ENCODE measurements at regions not wholly inside any gene's neighbourhood (a gene's known extent, or its start where the extent isn't known, plus 50 kb on each side); places are given as distances from the start of the nearest gene placed in this dataset.

DNA sequence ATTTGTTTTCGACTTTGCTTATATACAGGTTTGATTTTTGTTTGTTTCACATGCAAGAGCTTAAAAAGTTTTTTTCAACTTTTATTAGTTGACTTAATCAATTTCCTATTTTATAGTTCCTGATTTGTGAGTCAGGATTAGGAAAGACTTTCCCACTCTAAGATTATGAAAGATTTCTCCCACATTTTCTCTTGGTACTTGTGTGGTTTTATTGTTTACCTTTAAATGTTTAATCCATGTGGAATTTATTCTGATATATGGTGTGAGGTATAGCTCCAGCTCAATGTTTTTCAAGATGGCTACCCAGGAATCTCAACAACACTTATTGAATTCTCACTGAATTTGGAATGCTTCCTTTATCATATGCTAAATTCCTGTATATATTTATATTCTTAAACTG lies 117.8 kb upstream of the LGALSL start:
- no peak for DNase-seq (ENCODE audit: low read depth in 1 of 2, low spot score in 1 of 2)

DNA sequence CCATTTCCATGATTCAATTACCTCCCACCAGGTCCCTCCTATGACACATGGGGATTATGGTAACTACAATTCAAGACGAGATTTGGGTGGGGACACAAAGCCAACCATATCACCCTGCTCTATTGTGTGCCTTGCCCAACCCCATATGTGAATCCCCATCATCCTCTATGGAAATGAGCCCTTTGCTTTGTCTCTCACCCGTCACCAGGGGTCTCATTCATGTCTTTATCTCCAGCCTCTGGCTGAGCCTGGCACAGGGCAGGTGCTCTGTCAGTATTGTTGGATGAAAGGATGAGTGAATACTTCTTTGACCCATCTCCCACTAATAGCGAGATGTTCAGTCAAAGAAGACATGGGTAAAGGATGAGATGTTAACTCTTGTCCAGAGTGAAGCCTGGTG lies 116.6 kb upstream of the LGALSL start:
- no peak for DNase-seq (ENCODE audit: low read depth in 1 of 2, low spot score in 1 of 2)

DNA sequence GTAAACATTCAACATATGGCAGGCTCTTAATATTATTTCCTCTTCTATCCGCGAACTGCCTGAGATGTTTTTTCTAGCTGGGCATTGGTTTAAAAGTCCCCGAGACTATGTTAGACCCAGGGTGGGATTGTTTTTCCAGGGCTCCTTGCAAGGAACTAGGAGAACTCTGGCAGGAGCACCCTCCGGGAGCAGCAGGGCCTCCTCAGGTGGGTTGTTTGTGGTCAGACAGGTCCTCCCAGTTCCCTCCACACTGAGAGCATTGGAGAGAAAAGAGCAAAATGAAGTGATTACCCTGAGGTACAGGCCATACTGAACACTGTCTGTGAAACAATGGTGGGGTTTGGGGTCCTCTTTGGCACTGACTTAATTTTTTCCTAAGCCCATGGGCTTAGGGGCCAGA lies 115.9 kb upstream of the LGALSL start:
- no peak for DNase-seq (ENCODE audit: low read depth in 1 of 2, low spot score in 1 of 2)

DNA sequence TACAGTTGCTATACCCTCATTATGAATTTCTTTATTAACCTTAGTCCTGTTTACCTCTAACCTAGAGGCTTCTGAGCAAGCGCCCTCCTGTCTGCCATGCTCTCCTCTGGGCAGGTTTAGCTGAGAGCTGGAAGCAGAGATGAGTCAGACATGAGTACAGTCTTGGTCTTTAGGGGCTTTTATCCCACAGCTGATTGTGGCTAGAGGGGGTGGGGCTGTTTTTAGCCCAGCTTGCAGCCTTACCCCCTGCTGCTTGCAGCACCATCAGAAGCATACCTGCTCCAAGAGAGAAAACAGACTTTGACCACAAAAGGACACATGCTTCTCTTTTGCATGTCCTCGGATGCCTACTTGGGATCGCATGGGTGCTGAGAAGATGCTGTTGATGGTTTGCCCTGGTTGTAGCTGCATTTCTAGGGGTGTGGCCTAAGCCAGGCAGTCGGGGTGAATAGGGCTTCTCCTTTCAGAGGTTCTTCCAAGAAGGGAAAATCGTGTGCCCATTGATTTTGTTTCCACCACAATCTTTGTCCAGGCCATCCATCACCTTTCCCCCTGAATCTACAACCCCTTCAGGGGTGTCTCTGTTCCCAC lies 115.0 kb upstream of the LGALSL start:
- DNase-seq (ENCODE audit: low read depth in 1 of 2, low spot score in 1 of 2), result no peak

DNA sequence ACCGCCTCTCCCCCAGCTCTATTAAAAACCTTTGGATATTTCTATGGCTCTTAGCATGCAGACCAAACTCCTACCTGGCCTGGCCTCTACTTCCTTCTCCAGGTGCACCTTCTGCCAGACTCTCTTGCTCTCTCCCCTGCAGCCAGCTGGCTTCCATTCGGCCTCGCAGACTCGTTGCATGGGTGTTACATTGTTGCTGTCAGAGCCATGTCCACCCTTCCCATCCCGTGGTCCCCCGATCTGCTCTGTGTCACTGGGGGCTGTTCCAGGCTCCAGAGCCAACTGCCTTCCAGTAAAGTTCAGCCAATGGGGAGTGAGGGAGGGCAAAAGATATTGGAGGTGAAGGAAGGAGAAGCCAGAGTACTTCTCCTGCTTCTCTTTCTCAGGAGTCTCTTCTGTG lies 112.5 kb upstream of the LGALSL start:
- DNase-seq (ENCODE audit: low read depth in 1 of 2, low spot score in 1 of 2), result no peak

DNA sequence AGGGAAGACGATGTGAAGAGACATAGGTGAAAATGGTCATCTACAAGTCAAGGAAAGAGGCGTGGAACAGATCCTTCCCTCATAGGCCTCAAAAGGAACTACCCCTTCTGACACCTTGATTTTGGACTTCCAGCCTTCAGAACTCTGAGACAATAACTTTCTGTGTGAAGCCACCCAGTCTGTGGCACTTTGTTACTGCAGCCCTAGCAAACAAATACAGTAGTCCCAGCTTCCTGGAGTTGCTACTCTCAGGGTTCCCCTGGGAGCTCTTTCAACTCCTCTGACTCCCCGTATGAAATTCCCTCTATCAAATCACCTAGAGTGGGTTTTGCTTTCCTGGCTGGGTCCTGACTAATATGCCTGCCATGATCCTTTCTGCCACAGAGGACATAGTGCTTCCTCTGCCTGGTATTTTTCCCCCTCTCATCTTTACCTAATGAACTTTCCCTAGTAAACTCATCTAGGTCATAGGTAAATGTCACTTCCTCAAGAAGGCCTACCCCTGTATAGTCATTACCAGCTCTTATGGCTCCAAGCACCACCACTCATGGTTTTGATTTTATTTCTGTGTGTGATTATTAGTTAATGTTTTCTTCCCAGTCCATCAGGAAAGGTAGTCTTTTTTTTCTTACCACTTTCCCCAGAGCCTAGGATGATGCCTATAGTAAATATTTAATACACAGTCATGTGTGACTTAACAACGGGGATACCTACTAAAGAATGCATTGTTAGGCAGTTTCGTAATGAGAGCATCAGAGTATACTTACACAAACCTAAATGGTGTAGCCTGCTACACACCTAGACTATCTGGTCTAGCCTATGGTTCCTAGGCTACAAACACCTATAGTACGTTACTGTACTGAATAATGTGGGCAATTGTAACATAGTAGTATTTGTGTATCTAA lies 111.5 kb upstream of the LGALSL start:
- no peak for DNase-seq (ENCODE audit: low read depth in 1 of 2, low spot score in 1 of 2)

DNA sequence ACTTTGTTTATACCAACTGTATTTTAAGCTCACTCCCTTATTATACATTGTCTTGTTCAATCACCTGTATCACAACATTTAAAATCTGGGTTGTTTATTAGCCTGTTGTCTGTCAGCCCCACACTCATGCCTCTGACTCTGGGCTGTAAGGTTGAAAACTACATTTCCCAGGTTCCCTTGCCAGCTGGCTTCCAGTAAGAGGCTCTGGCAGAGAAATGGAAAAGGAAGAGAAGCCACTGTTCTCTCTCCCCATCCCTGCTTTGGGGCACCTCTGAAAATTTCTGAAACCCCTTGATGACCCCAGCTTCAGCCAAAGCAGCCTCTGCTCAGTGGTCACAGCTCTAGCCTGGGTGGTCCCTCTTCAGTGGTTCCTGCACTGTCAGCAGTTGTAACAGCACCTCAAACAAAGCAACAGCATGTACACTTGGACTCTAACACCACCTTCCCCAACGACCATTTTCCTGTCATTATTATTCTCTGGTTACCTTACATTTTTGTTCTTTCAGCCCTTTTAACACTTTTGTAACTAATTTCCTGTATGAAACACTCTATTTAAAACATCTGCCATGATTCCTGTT lies 108.9 kb upstream of the LGALSL start:
- no peak for DNase-seq (ENCODE audit: low read depth in 1 of 2, low spot score in 1 of 2)

DNA sequence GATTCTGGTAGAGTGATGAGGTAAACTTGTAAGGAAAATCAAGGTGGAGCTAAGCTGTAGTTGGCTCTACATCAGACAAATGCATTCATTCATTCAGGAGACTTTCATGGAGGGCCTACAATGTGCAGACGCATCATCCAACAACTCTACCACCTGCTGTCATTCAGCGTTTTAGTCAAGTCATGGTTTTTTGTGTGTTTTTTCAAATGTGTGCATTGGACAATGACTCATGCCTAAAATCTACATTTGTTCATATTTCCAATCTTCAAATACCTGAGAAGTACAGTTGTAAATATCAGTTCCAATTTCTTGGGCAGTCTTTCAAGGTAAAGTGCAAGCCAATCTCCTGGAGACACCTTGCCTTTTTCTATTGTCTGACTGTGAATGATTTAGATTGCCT lies 108.0 kb upstream of the LGALSL start:
- DNase-seq (ENCODE audit: low read depth in 1 of 2, low spot score in 1 of 2), result no peak

DNA sequence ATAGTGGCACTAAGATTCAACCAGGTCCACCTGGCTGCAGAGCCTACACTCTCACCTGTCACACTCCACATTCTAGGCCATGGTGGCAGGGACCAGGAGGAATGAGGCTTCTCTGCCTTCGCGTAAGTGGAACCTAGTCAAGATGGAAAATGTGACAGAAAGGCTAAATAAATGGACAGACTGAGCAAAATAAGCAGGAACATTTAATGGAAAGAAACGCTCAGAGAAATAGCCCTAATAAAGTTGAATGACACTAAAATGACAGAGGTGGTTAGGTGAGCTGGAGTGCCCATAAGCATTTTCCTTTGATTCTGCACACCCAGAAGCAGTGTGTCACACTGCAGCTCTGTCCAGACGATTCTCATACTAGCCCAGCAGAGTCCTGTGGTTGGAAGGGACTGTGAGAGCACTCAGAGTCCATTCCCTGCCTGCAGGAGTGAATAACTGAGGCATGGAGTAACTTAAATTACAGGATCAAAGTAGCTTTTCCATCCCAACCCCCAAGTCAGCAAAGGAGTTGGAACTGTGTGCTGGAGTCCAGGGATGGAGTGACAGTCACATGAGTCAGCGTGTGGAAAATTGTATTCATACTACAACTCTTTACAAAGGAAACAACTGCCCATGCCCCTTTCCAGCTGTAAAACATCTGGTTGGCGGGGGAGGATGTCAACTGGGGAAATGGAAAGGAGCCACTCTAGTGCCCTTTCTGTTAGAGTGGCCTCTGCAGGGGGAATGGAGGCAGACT lies 105.4 kb upstream of the LGALSL start:
- no peak for DNase-seq (ENCODE audit: low read depth in 1 of 2, low spot score in 1 of 2)

DNA sequence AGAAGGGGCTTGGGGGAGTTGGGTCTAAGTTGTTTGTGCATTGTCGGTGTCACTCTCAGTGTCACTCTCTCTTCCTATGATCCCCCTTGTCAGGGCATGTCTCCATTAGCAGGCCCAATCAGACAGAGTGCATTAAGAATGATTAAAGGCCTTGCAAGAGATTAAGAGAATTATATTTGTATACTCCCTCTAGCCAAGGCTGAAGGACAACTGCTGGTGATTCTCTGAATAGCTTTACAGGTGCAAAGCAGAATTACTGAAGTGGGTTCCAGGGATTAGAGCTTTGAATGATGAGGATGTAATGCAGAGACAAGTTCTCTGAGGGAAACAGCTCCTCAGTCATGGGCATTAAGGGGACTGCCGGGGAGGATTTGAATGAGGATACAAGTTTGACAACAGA lies 104.8 kb upstream of the LGALSL start:
- DNase-seq (ENCODE audit: low read depth in 1 of 2, low spot score in 1 of 2), result no peak

DNA sequence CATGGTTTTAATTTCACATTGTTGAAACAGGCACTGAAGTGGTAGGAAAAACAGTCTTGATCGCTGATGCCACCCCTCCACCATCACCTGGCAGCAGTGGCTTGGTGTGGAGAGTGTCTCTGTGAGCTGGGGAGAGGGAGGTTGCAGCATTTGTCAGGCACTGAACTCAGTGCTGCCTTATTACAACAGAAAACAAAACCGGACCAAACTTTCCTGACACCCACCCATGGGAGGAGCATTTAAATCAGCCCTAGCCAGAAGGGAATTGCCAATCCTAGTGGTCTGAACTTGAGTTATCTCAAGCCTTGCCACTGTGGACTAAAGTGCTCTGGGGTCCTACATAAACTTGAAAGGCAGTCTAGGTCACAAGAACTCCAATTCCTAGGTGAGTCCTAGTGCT lies 103.0 kb upstream of the LGALSL start:
- no peak for DNase-seq (ENCODE audit: low read depth in 1 of 2, low spot score in 1 of 2)

DNA sequence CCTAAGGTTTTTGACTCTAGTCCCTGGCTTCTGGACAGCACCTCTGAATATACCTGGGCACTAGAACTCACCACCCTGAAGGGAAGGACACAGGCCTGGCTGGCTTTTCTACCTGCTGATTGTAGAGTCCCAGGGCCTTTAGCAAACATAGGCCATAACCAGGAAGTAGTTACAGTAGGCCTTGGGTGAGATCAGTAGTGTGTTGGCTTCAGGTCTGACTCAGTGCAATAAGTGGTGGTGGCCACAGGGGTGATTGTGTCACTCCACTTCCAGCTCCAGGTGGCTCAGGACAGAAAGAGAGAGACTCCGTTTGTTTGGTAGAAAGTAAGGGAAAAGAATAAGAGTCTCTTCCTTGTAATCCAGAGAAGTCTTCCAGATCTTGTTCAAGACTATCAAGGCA lies 101.7 kb upstream of the LGALSL start:
- no peak for DNase-seq (ENCODE audit: low read depth in 1 of 2, low spot score in 1 of 2)

DNA sequence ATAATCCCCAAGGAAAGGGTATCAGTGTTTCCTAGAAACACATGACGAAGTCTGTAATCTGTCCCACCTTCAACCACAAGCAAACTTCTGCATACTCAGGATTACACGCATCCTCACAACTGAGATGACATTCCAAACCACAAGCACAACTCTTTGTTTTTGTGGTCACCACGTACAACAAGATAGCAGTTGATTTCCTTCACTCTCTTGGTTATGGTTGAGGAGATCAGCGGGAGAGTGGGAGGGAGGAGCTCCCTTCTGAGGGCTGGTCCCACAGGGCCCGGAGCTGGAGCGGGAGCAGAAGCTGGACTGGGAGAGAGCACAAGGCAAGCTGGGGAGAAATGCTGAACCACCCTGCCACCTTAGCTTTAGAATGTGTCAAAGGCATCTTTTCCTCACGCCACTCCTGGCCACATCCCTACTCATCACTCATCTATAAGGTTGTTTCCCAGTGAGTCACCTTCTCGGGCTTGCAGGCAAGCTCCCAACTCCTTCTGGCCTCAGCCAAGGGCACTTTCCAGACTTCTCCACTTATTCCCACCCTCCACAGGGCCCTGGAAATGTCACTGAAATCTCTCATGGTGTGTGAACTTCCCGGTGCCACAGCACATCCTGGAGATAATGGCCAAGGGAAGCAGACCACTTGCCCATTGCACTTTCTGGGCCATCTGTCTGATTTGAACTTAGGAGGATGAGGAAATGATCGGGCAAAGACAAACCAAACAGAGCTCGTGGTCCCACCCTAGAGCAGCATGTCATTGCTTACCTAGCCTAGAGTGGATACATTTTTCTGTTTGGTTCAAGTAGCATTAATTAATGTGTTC lies 98.9 kb upstream of the LGALSL start:
- no peak for DNase-seq (ENCODE audit: low read depth in 1 of 2, low spot score in 1 of 2)

DNA sequence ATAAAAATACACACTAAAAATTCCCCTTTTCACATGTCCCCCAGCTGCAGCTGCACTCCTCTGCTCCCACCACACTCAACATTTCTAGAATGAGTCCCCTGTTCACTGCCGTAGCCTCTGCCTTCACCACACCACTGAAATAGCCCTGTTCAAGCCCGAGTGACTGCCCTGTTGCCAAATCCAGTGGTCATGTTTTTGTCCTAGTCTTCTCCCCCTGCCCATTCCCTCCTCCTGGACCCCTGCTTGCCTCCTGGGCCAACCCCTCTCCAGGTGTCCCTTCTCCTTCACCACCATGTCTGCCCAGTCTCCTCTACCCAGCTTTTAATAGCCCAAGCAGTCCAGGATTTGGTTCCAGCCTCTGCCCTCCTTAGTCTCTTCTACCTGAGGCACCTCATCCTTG lies 97.1 kb upstream of the LGALSL start:
- no peak for DNase-seq (ENCODE audit: low read depth in 1 of 2, low spot score in 1 of 2)

DNA sequence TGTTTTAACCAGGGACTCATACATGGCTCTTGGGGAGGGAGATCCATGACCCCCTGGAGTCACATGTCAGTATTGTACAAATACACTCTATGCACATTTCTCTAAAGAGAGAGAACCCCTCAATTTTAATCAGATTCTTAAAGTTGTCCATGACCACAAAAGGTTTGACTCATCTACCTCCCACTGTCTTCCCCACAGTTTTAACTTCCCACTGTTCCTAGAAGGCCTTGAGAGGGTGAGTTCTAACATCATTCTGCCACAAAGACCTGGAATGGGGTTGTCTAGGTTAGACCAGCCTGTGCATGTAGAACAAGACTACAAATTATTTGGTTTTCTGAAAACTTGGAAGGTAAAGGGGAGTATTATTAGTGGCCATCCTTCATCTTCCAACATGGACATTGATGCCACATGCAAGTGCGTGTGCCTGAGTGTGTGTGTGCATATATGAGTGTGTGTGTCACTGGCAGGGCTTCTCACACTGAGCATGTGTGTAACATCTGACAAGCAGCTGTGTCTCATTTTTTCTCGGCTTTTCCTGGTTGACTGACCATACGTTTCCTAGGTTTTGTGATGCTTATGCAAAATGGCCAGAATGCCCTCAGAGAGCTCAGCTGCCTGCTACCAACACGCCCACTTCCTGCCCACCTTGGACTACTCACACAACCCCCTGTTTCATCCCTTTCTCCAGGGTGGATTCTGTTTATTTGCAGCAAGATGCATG lies 94.6 kb upstream of the LGALSL start:
- no peak for DNase-seq (ENCODE audit: low read depth in 1 of 2, low spot score in 1 of 2)

DNA sequence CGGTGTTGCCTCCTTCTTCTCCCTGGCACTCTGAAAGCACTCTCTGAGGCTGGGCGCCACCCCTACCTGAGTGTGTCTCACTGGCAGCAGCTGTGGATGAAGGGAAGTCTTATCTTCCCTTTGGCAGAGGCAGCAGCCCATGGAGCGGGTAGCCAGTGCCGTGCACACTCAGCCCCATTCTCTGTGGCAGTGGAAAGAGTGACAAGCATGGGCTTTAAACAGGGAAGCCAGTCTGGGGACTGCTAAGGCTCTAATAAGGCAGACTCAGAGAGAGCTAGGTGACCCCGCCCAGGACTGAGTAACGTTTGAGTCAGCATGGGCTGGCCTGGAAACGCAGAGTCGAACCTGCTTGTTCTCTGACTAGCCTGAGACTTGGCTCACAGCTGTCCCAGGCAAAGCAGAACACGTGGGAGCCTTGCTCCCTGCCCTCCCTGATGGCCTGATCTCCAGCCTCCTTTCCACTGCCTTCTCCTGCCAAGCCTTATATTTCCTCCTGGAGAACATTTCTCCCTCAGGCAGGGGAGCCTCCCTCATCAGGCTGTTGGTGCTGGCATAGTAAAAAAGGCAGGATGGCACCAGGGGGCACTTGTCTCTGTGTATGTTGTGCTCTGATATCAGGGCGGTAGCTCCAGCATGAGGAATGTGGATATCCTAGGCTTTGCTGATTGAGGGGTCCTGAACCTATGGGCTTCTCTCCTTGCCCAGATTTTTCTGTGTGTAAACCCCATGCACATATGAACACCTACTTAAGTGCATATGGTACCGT lies 93.9 kb upstream of the LGALSL start:
- peak in 1 of 2 donors; percentile 35 for DNase-seq (ENCODE audit: low read depth in 1 of 2, low spot score in 1 of 2)

DNA sequence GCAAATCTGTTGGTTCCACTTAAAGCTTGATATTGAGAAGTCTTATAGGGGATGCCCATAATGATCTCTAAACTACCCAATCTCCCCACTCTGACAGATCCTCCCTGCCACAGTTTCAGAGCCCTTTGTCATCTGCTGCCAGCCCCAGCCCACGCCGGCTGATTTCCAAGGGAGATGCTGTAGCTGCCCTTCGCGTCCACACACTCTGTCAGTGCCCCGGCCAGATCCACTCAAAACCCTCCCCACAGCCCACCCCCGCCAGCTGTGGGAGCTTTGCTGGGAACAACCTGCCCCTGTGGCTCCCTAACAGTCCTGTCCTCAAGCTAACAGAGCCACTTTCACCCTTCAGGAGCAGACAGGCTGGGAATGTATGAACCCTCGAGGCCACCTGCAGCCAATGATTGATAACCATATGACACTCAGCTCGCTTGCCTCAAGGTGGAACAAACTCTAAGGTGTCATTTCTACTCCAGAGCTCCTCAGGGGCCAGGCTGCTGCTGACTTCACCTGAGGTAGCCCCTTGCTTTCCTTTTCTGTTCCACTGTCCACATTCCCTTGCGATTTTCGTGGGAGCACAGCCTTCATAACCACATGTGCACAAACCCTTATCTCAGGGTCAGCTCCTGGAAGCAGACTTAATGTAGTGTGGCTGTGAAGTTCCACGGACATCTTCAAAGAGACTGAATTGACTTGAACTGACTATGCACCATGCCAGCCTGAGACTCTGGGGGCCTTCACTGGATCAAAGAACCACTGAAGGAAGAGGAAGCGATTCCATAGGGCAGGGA lies 92.6 kb upstream of the LGALSL start:
- DNase-seq (ENCODE audit: low read depth in 1 of 2, low spot score in 1 of 2), result no peak

DNA sequence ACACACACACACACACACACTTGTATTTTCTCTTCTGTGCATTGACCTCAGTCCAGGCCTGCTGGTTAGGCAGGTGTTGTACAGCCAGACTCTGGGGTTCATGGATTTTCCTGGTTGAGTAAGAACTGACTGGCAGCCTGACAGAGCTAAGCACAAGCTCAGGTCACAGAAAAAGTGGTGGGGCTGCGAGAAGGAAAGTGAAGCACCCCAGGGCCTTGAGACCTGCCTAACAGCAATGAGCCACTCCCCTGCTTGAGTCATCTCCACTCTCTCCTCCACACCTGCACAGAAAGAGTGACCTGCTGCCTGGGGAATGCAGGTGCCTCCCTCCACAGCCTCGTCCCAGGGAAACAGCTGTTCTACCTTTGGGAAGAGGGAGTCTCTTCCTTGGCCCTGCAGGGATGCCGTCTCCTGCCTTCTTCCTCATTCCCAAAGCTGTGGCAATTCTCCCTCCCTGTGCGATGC lies 91.4 kb upstream of the LGALSL start:
- no peak for DNase-seq (ENCODE audit: low read depth in 1 of 2, low spot score in 1 of 2)

DNA sequence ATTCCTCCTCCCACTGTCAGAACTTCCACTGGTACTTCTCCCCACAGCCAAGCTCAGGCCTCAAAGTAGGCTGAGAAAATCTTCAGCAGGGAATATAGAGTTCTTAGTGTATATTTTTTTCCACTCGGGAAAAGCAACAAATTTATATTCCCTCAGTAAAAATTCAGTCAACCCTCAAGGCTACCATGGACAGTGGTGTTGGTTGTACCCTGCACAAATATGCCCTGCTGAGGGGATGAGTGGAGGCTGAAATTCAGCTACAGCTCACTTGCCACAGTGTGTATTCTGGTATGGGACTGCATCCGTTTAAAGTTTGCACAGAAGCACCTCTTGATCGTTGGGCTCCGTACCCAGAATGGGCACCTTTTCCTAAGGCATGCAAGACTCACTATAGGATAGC lies 90.8 kb upstream of the LGALSL start:
- DNase-seq (ENCODE audit: low read depth in 1 of 2, low spot score in 1 of 2), result no peak
